ENCODE measurements at regions not wholly inside any gene's neighbourhood (a gene's known extent, or its start where the extent isn't known, plus 50 kb on each side); places are given as distances from the start of the nearest gene placed in this dataset.

DNA sequence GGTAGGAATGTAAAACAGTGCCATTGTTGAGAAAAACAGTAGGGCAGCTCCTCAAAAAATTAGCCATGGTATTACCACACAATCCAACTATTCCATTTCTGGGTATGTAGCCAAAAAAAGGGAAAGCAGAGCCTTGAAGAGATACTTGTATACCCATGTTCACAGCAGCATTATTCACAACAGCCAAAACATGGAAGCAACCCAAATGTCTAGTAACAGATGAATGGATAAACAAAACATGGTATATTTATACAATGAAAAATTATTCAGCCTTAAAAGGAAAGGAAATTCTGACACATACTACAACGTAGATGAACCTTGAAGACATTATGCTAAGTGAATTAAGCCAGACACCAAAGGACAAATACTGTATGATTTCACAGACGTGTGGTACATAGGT, 67.6 kb upstream of the GNG2 start:
- no peak overlapping the region for H3K27ac ChIP-seq
- no peaks in the 10 kb centered on the region for H3K27me3 ChIP-seq
- no peak overlapping the region for H3K4me2 ChIP-seq
- H3K4me1 ChIP-seq = peaks cover 0 to 38% (median 0%) of the 10 kb centered on the region in 10 experiments; a peak in 7 of 20 replicates
- no peaks in the 10 kb centered on the region for H3K36me3 ChIP-seq
- H3K9ac ChIP-seq = no peak overlapping the region
- TF ChIP-seq Cebpa-rat (IDR thresholded peaks at IDR 0.05) = no peak
- H3K4me3 ChIP-seq = no peak overlapping the region
- H3K9me3 ChIP-seq (replicated peaks in 1 of 11) = peaks cover 0 to 3% (median under 1%) of the 10 kb centered on the region in 11 experiments; a peak in 5 of 22 replicates
- no peaks in the 10 kb centered on the region for H4K20me1 ChIP-seq

DNA sequence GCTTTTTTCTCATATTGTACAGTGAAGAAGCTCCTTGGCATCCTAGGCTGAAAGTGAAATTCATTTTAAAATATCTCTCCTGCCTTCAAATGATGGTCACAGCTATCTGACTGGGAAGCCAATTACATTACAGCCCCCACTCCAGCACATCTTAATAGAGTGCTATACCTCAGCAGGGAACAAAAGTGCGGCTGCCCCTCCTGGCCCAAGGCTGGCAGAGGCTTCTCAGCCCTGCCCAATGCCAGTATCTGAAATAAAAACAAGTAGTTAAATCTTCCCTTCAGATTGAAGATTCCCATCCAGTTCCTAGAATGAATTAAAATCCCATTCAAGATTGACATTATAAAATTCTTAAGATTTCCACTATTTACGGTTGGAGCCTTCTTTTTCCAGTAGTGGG, 54.9 kb upstream of the GNG2 start:
- Histone ChIP-seq H3K4me1 (no peaks in the 10 kb centered on the region), H3K4me2 (no peak overlapping the region), H3K27ac (no peak overlapping the region), H3K36me3 (no peaks in the 10 kb centered on the region), H3K27me3 (no peaks in the 10 kb centered on the region), H3K4me3 (no peak overlapping the region), H3K9ac (no peak overlapping the region), H4K20me1 (no peaks in the 10 kb centered on the region), H3K9me3 (replicated peaks in 1 of 11) (peaks cover 4 to 14% (median 10%) of the 10 kb centered on the region in 11 experiments; a peak in 15 of 22 replicates)
- TF ChIP-seq Cebpa-rat (IDR thresholded peaks at IDR 0.05) = no peak

GRCh38 chr14:51806026-51807023, 54.1 kb upstream of the GNG2 start:
- Histone ChIP-seq H3K4me2 (no peak overlapping the region), H3K4me1 (no peaks in the 10 kb centered on the region), H3K4me3 (no peak overlapping the region), H3K9me3 (replicated peaks in 1 of 11) (peaks cover 4 to 14% (median 10%) of the 10 kb centered on the region in 11 experiments; a peak in 15 of 22 replicates), H4K20me1 (no peaks in the 10 kb centered on the region), H3K27me3 (no peaks in the 10 kb centered on the region), H3K27ac (no peak overlapping the region), H3K36me3 (no peaks in the 10 kb centered on the region), H3K9ac (no peak overlapping the region)
- TF ChIP-seq Cebpa-rat (IDR thresholded peaks at IDR 0.05) = no peak

- no peak overlapping the region for H3K9ac ChIP-seq
- no peak overlapping the region for H3K4me3 ChIP-seq
- no peaks in the 10 kb centered on the region for H3K27me3 ChIP-seq
- H4K20me1 ChIP-seq = no peaks in the 10 kb centered on the region
- H3K4me2 ChIP-seq = no peak overlapping the region
- H3K36me3 ChIP-seq = no peaks in the 10 kb centered on the region
- H3K4me1 ChIP-seq = peaks cover 0 to 4% (median 0%) of the 10 kb centered on the region in 10 experiments; a peak in 6 of 20 replicates
- H3K9me3 ChIP-seq (replicated peaks in 1 of 11) = peaks cover 4 to 14% (median 10%) of the 10 kb centered on the region in 11 experiments; a peak in 15 of 22 replicates
- TF ChIP-seq Cebpa-rat (IDR thresholded peaks at IDR 0.05) = no peak
- no peak overlapping the region for H3K27ac ChIP-seq
Observed at GRCh38 chr14:51807356-51807755, 53.1 kb upstream of the GNG2 start.

All from BLaER1 treated with 17β-estradiol and CSF1 and Interleukin-3, amounts not matched to agents 10 nM and 100 nM (cell line).